Neural progenitor cell (in vitro differentiated cells): ENCODE measurements at regions not wholly inside any gene's neighbourhood (a gene's known extent, or its start where the extent isn't known, plus 50 kb on each side); places are given as distances from the start of the nearest gene placed in this dataset.

Source experiments
- DNase-seq: peaks from one replicate; pipeline ENCODE4 v3.0.0-alpha.2; 2016; ENCODE audit warnings: low spot score
- H2AFZ ChIP-seq: fragments of 200-600 bp; sonication (generic); replicated peaks from 2 replicates; pipeline ENCODE4 v1.6.1; 2016; ENCODE audit warnings: antibody characterized with exemption
- H3F3A ChIP-seq: fragments of 200-600 bp; sonication (generic); 2 replicates; pipeline ENCODE4 v1.6.1; 2016; ENCODE audit warnings: antibody characterized with exemption, low read depth
- H3K27ac ChIP-seq: fragments of 200-600 bp; sonication (generic); 2 replicates; pipeline ENCODE4 v1.5.1; 2016; ENCODE audit warnings: mild to moderate bottlenecking
- H3K27me3 ChIP-seq: fragments of 200-600 bp; sonication (generic); 2 replicates; pipeline ENCODE4 v1.6.1; 2016; ENCODE audit warnings: mild to moderate bottlenecking, moderate library complexity
- H3K36me3 ChIP-seq: fragments of 200-600 bp; sonication (generic); 2 replicates; pipeline ENCODE4 v1.5.1; 2016
- H3K4me1 ChIP-seq: fragments of 200-600 bp; sonication (generic); 2 replicates; pipeline ENCODE4 v1.6.1; 2016; ENCODE audit warnings: mixed run types
- H3K4me2 ChIP-seq: fragments of 200-600 bp; sonication (generic); 2 replicates; pipeline ENCODE4 v1.6.1; 2016
- H3K4me3 ChIP-seq: fragments of 200-600 bp; sonication (generic); 2 replicates; pipeline ENCODE4 v1.5.1; 2016
- H3K79me2 ChIP-seq: fragments of 200-600 bp; sonication (generic); 2 replicates; pipeline ENCODE4 v1.6.1; 2016; ENCODE audit warnings: low read depth
- H3K9ac ChIP-seq: fragments of 200-600 bp; sonication (generic); 2 replicates; pipeline ENCODE4 v1.6.1; 2016
- H3K9me3 ChIP-seq: fragments of 200-600 bp; sonication (generic); 2 replicates; pipeline ENCODE4 v1.5.1; 2016; ENCODE audit warnings: low read depth
- H4K20me1 ChIP-seq: fragments of 200-600 bp; sonication (generic); 2 replicates; pipeline ENCODE4 v1.6.1; 2016; ENCODE audit warnings: low read depth
- H3K27ac Mint-ChIP-seq: 3 replicates; pipeline ENCODE4 v1.8.0; 2021; ENCODE audit warnings: mixed read lengths
- H3K27me3 Mint-ChIP-seq: 2 replicates; pipeline ENCODE4 v1.8.0; 2022; ENCODE audit warnings: low read depth, mild to moderate bottlenecking, inconsistent platforms, moderate library complexity, mixed read lengths; ENCODE audit not compliant: insufficient read depth
- H3K36me3 Mint-ChIP-seq: 3 replicates; pipeline ENCODE4 v1.8.0; 2021; ENCODE audit warnings: mixed read lengths
- H3K4me1 Mint-ChIP-seq: 3 replicates; pipeline ENCODE4 v1.8.0; 2021; ENCODE audit warnings: mixed read lengths
- H3K4me3 Mint-ChIP-seq: 3 replicates; pipeline ENCODE4 v1.8.0; 2021; ENCODE audit warnings: mild to moderate bottlenecking, moderate library complexity, mixed read lengths
- H3K9me3 Mint-ChIP-seq: 3 replicates; pipeline ENCODE4 v1.8.0; 2020; ENCODE audit warnings: mixed read lengths
- CTCF ChIP-seq: fragments of 200-600 bp; sonication (generic); IDR thresholded peaks from 2 replicates; pipeline ENCODE4 v1.5.1; 2017; ENCODE audit warnings: antibody characterized with exemption, mild to moderate bottlenecking
- EZH2 ChIP-seq: fragments of 200-600 bp; sonication (generic); IDR thresholded peaks from 2 replicates; pipeline ENCODE4 v1.6.1; 2017; ENCODE audit warnings: antibody characterized with exemption, mild to moderate bottlenecking, moderate library complexity
- EZH2phosphoT487 ChIP-seq: fragments of 200-600 bp; sonication (generic); IDR thresholded peaks from 2 replicates; pipeline ENCODE4 v1.6.1; 2017; ENCODE audit warnings: antibody characterized with exemption

- Histone ChIP-seq H3K27me3 (no peaks in the 10 kb centered on the region), H3K4me2 (no peak overlapping the region), H2AFZ (no peak overlapping the region), H3K79me2 (no peaks in the 10 kb centered on the region), H3F3A (no peaks in the 10 kb centered on the region), H4K20me1 (no peaks in the 10 kb centered on the region), H3K4me1 (no peaks in the 10 kb centered on the region), H3K4me3 (no peak overlapping the region), H3K9ac (no peak overlapping the region), H3K27ac (no peak overlapping the region), H3K9me3 (no peaks in the 10 kb centered on the region), H3K36me3 (no peaks in the 10 kb centered on the region)
- Mint-ChIP-seq H3K27ac (no peak overlapping the region), H3K4me3 (no peak overlapping the region), H3K36me3 (no peaks in the 10 kb centered on the region), H3K27me3 (no peaks in the 10 kb centered on the region), H3K9me3 (no peaks in the 10 kb centered on the region), H3K4me1 (peaks cover 10% of the 10 kb centered on the region)
- TF ChIP-seq EZH2phosphoT487 (no peak), EZH2 (no peak), CTCF (no peak)
- no peak for DNase-seq
Observed at GRCh38 chr9:86718388-86719049, 228.8 kb downstream of the GAS1 start.

DNA sequence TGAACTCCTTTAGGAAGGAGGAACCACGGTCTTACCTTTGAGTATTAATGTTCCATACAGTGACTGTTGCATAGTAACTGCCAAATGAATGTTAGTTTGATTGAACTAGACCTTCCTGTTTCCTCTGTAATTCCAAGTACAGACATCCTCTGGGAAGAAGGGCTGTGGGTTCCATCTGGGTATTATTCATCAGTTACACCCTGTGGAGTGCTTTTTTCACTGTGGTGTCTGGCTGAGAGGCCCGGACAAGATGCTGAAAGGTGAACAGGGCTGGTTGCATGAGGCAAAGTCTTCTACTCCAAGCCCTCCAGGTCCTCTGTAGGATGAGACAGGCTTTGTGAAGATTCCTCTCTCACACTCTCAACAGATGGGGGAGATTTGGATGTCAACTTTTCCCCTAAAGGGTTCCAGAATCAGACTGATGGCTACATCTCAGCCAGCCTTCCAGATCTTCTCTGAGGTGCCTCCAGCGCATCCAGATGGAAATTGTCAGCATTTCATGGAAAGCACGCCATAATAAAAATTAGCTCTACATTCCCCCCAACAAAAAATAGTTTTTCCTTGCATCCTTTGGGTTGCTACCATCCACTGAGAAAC lies 230.9 kb downstream of the GAS1 start:
- Histone ChIP-seq H3K4me1 (no peaks in the 10 kb centered on the region), H3K27ac (no peak overlapping the region), H4K20me1 (no peaks in the 10 kb centered on the region), H3K36me3 (no peaks in the 10 kb centered on the region), H3K4me2 (no peak overlapping the region), H3K27me3 (no peaks in the 10 kb centered on the region), H3K9ac (no peak overlapping the region), H3K9me3 (no peaks in the 10 kb centered on the region), H3K79me2 (no peaks in the 10 kb centered on the region), H2AFZ (no peak overlapping the region), H3F3A (no peaks in the 10 kb centered on the region), H3K4me3 (no peak overlapping the region)
- Mint-ChIP-seq H3K4me1 (no peaks in the 10 kb centered on the region), H3K36me3 (no peaks in the 10 kb centered on the region), H3K9me3 (no peaks in the 10 kb centered on the region), H3K27me3 (no peaks in the 10 kb centered on the region), H3K27ac (no peak overlapping the region), H3K4me3 (no peak overlapping the region)
- no peak for DNase-seq
- TF ChIP-seq CTCF = no peak
- no peak for TF ChIP-seq EZH2
- TF ChIP-seq EZH2phosphoT487 = no peak

DNA sequence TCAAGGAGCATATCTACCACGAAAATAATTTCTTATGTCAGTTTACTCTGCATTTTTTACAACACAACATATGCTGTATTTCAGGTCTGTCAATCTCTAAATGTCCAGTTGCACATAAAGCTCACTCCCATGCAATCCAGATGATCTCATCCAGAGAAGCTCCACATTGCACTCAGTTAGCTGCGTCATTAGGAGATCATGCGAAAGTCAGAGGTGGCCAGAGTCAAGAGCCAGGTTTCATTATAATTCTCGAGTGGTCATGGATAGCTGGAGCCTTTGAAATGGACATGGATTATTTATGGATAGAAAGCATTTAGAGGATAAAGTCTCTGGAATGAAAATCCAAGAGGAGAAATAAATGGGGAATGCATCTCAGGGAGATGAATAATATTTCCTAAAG lies 232.3 kb downstream of the GAS1 start:
- no peak overlapping the region for H3K4me3 Mint-ChIP-seq
- H3K9me3 ChIP-seq = no peaks in the 10 kb centered on the region
- no peak for DNase-seq
- TF ChIP-seq CTCF (no peak), EZH2phosphoT487 (no peak), EZH2 (no peak)
- no peaks in the 10 kb centered on the region for H3K36me3 Mint-ChIP-seq
- no peaks in the 10 kb centered on the region for H3K27me3 Mint-ChIP-seq
- no peak overlapping the region for H3K4me3 ChIP-seq
- H3K27me3 ChIP-seq = no peaks in the 10 kb centered on the region
- no peak overlapping the region for H3K27ac ChIP-seq
- no peaks in the 10 kb centered on the region for H3K4me1 ChIP-seq
- no peaks in the 10 kb centered on the region for H3K79me2 ChIP-seq
- no peak overlapping the region for H3K4me2 ChIP-seq
- no peak overlapping the region for H3K9ac ChIP-seq
- H4K20me1 ChIP-seq = no peaks in the 10 kb centered on the region
- no peaks in the 10 kb centered on the region for H3K4me1 Mint-ChIP-seq
- H3K9me3 Mint-ChIP-seq = no peaks in the 10 kb centered on the region
- H3K36me3 ChIP-seq = no peaks in the 10 kb centered on the region
- H2AFZ ChIP-seq = no peak overlapping the region
- H3F3A ChIP-seq = no peaks in the 10 kb centered on the region
- no peak overlapping the region for H3K27ac Mint-ChIP-seq
